ENCODE measurements at regions not wholly inside any gene's neighbourhood (a gene's known extent, or its start where the extent isn't known, plus 50 kb on each side); places are given as distances from the start of the nearest gene placed in this dataset.

GRCh38 chr4:125398263-125399002 lies 83.7 kb downstream of the FAT4 start:
- H3K27ac ChIP-seq, result no peak overlapping the region
- TF ChIP-seq, protein P1, sequence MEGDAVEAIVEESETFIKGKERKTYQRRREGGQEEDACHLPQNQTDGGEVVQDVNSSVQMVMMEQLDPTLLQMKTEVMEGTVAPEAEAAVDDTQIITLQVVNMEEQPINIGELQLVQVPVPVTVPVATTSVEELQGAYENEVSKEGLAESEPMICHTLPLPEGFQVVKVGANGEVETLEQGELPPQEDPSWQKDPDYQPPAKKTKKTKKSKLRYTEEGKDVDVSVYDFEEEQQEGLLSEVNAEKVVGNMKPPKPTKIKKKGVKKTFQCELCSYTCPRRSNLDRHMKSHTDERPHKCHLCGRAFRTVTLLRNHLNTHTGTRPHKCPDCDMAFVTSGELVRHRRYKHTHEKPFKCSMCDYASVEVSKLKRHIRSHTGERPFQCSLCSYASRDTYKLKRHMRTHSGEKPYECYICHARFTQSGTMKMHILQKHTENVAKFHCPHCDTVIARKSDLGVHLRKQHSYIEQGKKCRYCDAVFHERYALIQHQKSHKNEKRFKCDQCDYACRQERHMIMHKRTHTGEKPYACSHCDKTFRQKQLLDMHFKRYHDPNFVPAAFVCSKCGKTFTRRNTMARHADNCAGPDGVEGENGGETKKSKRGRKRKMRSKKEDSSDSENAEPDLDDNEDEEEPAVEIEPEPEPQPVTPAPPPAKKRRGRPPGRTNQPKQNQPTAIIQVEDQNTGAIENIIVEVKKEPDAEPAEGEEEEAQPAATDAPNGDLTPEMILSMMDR (IDR thresholded peaks at IDR 0.05), result no peak
- TF ChIP-seq ZFX (IDR thresholded peaks at IDR 0.05; ENCODE audit: borderline replicate concordance), result no peak

- no peak for TF ChIP-seq ZFX (IDR thresholded peaks at IDR 0.05; ENCODE audit: borderline replicate concordance)
- TF ChIP-seq, protein P1 (IDR thresholded peaks at IDR 0.05), result no peak
- H3K27ac ChIP-seq, result no peak overlapping the region
Measured at GRCh38 chr4:125400756-125401155, 86.0 kb downstream of the FAT4 start.

- no peak overlapping the region for H3K27ac ChIP-seq
- no peak for TF ChIP-seq ZFX (IDR thresholded peaks at IDR 0.05; ENCODE audit: borderline replicate concordance)
- TF ChIP-seq, protein P1 (IDR thresholded peaks at IDR 0.05), result no peak
Measured at GRCh38 chr4:125401784-125402183, 87.0 kb downstream of the FAT4 start.

DNA sequence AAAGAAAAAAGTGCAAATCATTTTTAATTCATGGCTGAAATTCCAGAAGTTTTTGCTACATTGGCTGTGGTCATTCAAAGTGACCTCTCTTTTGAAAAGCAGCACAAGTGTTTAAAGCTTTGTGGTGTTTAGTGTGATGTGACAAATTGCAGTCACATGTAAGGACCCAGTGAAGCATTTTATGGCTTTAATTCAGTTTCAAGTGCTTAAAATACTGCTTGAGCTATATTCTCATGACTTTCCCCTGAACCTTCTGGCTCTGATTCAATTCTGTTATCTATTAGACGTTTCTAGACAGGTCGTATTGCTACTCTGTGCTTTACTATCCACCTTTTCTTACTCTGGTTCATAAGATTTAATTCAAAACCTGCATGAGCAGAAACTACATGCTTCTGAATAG lies 105.8 kb downstream of the FAT4 start:
- no peak for TF ChIP-seq ZFX (IDR thresholded peaks at IDR 0.05; ENCODE audit: borderline replicate concordance)
- TF ChIP-seq, protein P1 (IDR thresholded peaks at IDR 0.05), result no peak

GRCh38 chr4:125421547-125421946 lies 106.8 kb downstream of the FAT4 start:
- TF ChIP-seq, protein P1 (IDR thresholded peaks at IDR 0.05), result no peak
- no peak for TF ChIP-seq ZFX (IDR thresholded peaks at IDR 0.05; ENCODE audit: borderline replicate concordance)
- no peak overlapping the region for H3K27ac ChIP-seq

More for the DNA sequence above, 105.8 kb downstream of the FAT4 start:
- no peak overlapping the region for H3K27ac ChIP-seq

- no peak overlapping the region for H3K27ac ChIP-seq
- no peak for TF ChIP-seq ZFX (IDR thresholded peaks at IDR 0.05; ENCODE audit: borderline replicate concordance)
- TF ChIP-seq, protein P1 (IDR thresholded peaks at IDR 0.05), result no peak
Measured at GRCh38 chr4:125423124-125423523, 108.4 kb downstream of the FAT4 start.

- H3K27ac ChIP-seq, result no peak overlapping the region
- TF ChIP-seq, protein P1 (IDR thresholded peaks at IDR 0.05), result no peak
- no peak for TF ChIP-seq ZFX (IDR thresholded peaks at IDR 0.05; ENCODE audit: borderline replicate concordance)
Measured at GRCh38 chr4:125428832-125429231, 114.1 kb downstream of the FAT4 start.

Measured in 22Rv1 (cell line).